Coronary artery (tissue), 2 donors: ENCODE measurements at regions not wholly inside any gene's neighbourhood (a gene's known extent, or its start where the extent isn't known, plus 50 kb on each side); places are given as distances from the start of the nearest gene placed in this dataset.

ENCODE experiments used
- DNase-seq: peaks from one replicate; pipeline ENCODE4 v3.0.0-alpha.2; 2017; ENCODE audit warnings: low spot score
- H3K27ac ChIP-seq, 2 donors: fragments of 200-600 bp; sonication (generic); one replicate each; pipeline ENCODE4 v1.5.1; 2016 to 2019
- H3K4me3 ChIP-seq: fragments of 200-600 bp; sonication (generic); 2 replicates; pipeline ENCODE4 v1.5.1; 2016; ENCODE audit warnings: mild to moderate bottlenecking, moderate library complexity
- TF ChIP-seq, protein P1 (sequence below): fragments of 200-600 bp; sonication (generic); IDR thresholded peaks from one replicate; pipeline ENCODE4 v1.5.1; 2019; ENCODE audit warnings: antibody characterized with exemption

DNA sequence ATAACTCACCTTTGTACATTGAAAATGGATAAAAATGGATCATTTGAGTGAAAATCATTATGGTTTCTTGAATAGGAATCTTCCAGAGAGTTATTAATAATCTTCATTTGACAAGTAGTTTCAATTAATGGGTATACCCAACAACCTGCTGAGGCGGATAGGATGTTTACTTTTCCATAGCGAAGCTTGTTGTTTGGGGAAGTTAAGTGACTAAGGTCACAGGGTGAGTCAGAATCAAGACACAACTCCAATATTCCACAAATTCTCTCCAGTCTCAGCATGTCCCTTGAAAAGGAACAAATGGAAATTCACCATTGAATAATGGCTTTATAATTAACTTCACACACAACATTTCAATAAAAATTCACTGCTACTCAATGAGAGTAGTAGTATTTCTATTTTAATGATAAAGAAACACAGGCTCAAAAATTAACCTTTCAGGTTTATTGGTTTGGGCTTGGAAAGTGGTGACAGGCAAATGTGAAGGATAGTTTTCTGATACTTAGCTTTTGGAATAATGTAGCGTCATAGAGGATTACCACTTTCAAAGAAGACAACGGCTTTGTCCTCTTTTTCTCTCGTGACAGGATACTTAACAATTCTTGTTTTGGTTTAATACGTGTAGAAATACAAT lies 211.3 kb downstream of the GPD2 start:
- no peak for DNase-seq
- Histone ChIP-seq H3K27ac (no peak overlapping the region), H3K4me3 (no peak overlapping the region)
- TF ChIP-seq, protein P1, sequence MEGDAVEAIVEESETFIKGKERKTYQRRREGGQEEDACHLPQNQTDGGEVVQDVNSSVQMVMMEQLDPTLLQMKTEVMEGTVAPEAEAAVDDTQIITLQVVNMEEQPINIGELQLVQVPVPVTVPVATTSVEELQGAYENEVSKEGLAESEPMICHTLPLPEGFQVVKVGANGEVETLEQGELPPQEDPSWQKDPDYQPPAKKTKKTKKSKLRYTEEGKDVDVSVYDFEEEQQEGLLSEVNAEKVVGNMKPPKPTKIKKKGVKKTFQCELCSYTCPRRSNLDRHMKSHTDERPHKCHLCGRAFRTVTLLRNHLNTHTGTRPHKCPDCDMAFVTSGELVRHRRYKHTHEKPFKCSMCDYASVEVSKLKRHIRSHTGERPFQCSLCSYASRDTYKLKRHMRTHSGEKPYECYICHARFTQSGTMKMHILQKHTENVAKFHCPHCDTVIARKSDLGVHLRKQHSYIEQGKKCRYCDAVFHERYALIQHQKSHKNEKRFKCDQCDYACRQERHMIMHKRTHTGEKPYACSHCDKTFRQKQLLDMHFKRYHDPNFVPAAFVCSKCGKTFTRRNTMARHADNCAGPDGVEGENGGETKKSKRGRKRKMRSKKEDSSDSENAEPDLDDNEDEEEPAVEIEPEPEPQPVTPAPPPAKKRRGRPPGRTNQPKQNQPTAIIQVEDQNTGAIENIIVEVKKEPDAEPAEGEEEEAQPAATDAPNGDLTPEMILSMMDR, result no peak

DNA sequence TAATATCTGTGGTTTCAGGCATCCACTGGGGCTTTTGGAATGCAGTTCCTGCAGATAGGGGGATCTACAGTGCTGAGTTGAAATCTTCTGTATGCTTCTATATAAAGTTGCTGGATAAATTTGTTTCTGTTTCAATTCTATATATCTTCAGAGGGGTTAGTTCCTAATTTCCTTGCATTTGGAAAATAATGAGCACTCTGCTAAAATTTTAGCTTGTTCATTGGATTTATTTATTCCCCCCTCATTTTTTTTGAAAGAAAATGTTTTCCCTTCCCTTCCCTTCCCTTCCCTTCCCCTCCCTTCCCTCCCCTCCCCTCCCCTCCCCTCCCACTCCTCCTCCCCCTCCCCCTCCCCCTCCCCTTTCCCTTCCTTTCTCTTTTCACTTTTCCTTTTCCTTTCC lies 212.3 kb downstream of the GPD2 start:
- TF ChIP-seq, protein P1, result no peak
- Histone ChIP-seq H3K4me3 (no peak overlapping the region), H3K27ac (no peak overlapping the region)
- no peak for DNase-seq

DNA sequence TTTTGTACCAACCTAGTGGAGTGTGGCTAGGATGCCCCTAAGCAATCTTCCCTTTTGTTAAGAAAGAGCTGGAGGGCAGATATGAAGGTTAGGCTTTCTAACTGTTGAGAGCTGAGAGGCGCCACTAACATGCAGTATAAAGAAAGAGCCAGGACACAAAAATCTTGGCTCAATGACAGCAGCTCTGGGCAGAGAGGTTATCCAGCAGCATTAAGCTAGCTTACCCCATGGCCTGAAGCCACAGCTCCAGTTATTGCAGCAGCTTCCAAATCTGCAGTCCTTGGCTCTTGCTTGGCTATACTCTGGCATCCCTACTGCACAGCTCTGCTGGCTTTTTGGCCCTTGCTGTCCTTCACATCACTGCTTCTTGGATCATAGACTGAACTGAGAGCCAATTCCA lies 213.4 kb downstream of the GPD2 start:
- TF ChIP-seq, protein P1, result no peak
- no peak overlapping the region for H3K27ac ChIP-seq
- no peak for DNase-seq
- H3K4me3 ChIP-seq, result no peak overlapping the region

DNA sequence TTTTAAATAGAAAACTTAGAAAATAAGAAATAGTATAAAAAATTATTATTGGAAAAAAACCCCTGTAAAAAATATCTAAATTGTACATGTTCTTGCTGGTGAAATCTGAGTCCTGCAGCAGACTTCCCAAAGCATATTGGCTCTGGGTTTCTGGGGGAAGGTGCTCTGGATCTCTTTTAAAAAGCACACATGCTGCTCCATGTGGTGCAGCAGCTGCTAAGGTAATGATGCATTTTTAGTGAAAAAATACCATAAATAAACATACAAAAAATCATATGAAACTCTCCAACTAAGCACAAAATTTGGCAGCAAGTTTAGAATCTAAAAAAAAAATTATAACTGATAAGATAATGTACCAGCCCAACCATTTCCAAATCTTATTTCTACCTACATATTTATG lies 216.5 kb downstream of the GPD2 start:
- TF ChIP-seq, protein P1, result no peak
- Histone ChIP-seq H3K4me3 (no peak overlapping the region), H3K27ac (no peak overlapping the region)
- DNase-seq, result no peak

DNA sequence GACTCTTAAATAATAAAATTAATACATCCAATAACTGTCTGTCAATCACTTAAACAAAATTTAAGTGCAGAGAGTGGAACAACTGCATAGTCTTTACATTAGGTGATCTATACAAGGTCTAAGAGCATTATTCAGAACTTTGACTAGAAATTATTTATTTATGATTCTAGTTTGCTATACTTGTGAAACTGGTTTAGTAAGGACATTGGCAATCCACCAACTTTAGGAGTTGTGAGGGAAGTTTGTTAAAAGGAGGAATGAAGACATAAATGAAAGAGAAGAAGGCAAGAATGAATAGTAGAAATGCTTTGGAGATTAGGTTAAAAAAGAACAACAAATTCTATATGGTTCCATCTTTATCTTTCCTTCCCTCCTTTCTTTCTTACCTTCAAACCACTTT lies 217.5 kb downstream of the GPD2 start:
- no peak overlapping the region for H3K27ac ChIP-seq
- TF ChIP-seq, protein P1, result no peak
- H3K4me3 ChIP-seq, result no peak overlapping the region
- DNase-seq, result no peak

DNA sequence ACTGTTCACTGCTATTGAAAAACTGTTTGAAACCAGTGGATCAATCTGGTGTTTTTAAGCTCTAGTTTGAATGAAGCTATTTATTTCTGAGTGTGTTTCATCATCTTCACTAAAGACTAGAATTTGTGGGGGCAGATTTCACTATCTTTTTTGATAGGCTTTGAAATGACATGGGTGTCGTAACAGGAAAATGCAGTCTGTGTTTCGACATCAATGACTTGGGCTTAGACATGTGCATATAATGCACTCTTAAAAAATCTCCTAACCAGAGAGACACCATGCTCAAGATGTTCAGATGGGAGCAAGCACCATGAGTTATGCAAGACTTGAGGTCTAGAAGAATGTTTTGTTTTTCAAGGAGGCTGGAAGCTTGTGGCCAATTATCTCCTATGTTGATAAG lies 221.6 kb downstream of the GPD2 start:
- Histone ChIP-seq H3K27ac (no peak overlapping the region), H3K4me3 (no peak overlapping the region)
- TF ChIP-seq, protein P1, result no peak
- no peak for DNase-seq

DNA sequence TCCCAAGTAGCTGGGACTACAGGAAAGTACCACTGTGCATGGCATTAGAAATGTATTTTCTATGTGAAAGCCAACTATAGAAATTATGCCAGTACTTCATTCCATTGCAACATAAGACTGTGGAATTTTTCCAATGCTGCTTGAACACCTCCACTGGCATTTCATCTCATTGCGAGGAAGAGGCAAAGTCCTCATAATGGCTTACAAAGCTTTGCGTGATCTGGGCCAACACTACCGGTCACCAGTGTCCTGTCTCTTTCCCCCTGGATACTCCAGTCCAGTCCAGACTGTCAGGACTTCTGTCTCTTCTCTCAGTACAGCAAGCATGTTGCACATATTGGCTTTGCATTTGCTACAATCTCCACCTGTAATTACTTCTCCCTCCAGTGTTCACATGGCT lies 223.5 kb downstream of the GPD2 start:
- Histone ChIP-seq H3K4me3 (no peak overlapping the region), H3K27ac (no peak overlapping the region)
- TF ChIP-seq, protein P1, result no peak
- no peak for DNase-seq
